Activated T-cell treated with anti-CD3 and anti-CD28 coated beads, Interleukin-2, amount 50 U/mL, for 4 hours (primary cell): ENCODE measurements at regions not wholly inside any gene's neighbourhood (a gene's known extent, or its start where the extent isn't known, plus 50 kb on each side); places are given as distances from the start of the nearest gene placed in this dataset.
"Not testable (repeated sequence)": the region's sequence is repeated elsewhere in the genome, so short reads cannot be mapped to it uniquely, and the experiment has no call there.

Experiments used
- ATAC-seq, 2 donors: fragments of 200-7000 bp; cut with Tn5 transposase; one replicate each; pipeline ENCODE4 v1.10.0; 2021
- DNase-seq: peaks from one replicate; pipeline ENCODE4 v3.0.0-alpha.2; 2020
- H3K27me3 Mint-ChIP-seq: one replicate; pipeline ENCODE4 v1.8.0; 2021; ENCODE audit warnings: low read depth, mixed read lengths
- H3K36me3 Mint-ChIP-seq: one replicate; pipeline ENCODE4 v1.8.0; 2022; ENCODE audit warnings: mixed read lengths; ENCODE audit not compliant: insufficient read depth
- H3K4me1 Mint-ChIP-seq: one replicate; pipeline ENCODE4 v1.8.0; 2021; ENCODE audit warnings: low read depth, mixed read lengths
- H3K4me3 Mint-ChIP-seq: one replicate; pipeline ENCODE4 v1.8.0; 2021; ENCODE audit warnings: mild to moderate bottlenecking, moderate library complexity, mixed read lengths
- H3K9me3 Mint-ChIP-seq: one replicate; pipeline ENCODE4 v1.8.0; 2021; ENCODE audit warnings: mixed read lengths

DNA sequence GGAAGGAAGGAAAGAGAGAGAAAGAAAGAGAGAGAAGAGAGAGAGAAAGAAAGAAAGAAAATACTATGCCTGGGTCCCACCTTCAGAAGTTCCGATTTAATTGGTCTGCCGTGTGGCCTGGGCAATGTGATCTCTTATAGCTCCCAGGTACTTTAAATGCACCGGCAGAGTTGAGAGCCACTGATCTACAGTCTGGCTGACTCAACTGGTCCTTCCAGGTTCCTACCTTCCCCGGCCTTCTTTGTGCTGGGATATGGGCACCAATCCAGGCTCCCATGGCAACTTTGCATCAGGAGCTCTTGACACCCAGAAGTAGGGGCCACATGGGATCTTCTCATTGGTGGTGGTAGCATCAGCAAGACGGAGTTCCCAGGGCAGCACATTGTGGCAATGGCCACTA lies 186.5 kb upstream of the ATP6AP2 start:
- Mint-ChIP-seq H3K4me3 (no peak overlapping the region), H3K9me3 (peaks cover 3% of the 10 kb centered on the region), H3K27me3 (no peaks in the 10 kb centered on the region), H3K36me3 (no peaks in the 10 kb centered on the region), H3K4me1 (no peaks in the 10 kb centered on the region)
- no peak for DNase-seq
- no peak for ATAC-seq

DNA sequence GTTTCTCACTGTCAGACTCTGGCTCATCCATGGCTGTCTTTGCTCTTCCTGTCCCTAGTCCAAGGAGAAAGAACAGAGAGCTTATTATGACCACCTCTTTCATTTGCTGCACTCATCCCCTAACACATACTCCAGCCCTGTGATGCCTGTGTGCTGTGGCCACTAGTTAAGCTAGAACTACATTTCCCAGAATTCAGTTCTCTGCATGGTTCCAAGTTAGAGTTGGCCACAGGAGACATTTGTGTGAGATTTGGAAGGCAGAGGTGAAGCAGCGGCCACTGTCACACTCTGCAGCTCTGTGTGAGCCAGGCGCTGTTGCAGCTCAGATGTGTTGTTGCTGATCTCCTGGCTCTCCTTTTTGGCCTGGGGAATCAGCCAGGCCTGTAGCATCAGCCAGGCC lies 188.2 kb upstream of the ATP6AP2 start:
- H3K27me3 Mint-ChIP-seq = no peaks in the 10 kb centered on the region
- peaks cover 3% of the 10 kb centered on the region for H3K9me3 Mint-ChIP-seq
- ATAC-seq (no peak), DNase-seq (no peak)
- no peaks in the 10 kb centered on the region for H3K36me3 Mint-ChIP-seq
- H3K4me3 Mint-ChIP-seq = no peak overlapping the region
- no peaks in the 10 kb centered on the region for H3K4me1 Mint-ChIP-seq

DNA sequence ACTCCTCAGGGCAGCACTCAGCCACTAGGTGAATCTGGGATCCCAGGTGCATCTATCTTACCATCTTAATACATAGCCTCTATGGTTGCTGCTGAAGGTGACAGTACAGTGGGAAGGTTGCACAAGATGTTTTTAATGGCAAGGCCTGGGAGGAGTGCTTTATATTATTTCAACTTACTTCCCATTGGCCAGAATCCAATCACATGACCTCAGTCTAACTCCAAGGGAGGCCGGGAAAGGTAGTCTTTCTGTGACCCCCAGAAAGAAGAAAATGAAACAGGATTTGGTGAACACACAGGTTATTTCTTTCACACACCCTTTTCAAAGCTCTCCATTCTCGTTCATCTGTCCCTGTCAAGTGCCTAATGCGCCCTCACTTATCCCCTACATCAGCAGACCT lies 189.1 kb upstream of the ATP6AP2 start:
- Mint-ChIP-seq H3K4me3 (no peak overlapping the region), H3K4me1 (no peaks in the 10 kb centered on the region), H3K27me3 (no peaks in the 10 kb centered on the region), H3K36me3 (no peaks in the 10 kb centered on the region), H3K9me3 (no peaks in the 10 kb centered on the region)
- no peak for ATAC-seq
- no peak for DNase-seq

DNA sequence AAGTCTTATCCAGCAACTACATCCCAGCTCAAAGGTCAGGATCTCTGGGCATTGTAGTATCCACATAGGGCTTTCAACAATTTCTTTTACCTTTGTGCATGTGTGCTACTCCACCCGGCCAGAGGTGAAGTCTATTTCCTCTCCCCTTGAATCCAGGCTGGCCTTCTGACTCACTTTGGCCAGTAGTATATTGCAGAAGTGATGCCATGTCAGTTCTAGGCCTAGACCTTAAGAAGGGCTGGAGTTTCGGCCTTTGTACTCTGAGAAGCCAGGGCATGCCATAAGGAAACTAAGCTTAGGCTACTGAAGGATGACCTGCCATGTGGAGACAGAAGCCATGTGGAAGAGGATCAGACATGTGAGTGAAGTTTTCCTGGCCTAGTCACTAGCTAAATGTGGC lies 191.2 kb upstream of the ATP6AP2 start:
- no peaks in the 10 kb centered on the region for H3K27me3 Mint-ChIP-seq
- ATAC-seq (no peak), DNase-seq (no peak)
- no peaks in the 10 kb centered on the region for H3K9me3 Mint-ChIP-seq
- no peak overlapping the region for H3K4me3 Mint-ChIP-seq
- no peaks in the 10 kb centered on the region for H3K36me3 Mint-ChIP-seq
- H3K4me1 Mint-ChIP-seq = no peaks in the 10 kb centered on the region

DNA sequence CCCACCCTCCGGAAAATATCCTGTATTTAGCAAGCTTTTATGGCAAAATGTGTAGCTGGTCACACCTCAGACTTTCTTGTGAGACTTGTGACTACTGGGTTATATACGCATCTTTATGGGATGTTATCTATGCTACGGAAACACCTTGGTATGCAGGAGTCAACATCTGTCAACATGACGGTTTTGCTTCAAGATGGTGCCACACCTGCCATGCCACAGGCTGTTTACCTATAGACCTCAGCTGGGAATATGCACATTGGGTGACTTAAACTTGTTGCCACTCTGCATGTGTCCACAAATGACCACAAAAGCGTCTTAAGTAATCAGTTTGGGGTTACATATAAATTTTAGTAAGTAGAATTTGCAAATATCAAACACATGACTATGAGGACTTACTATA lies 192.3 kb upstream of the ATP6AP2 start:
- no peak overlapping the region for H3K4me3 Mint-ChIP-seq
- DNase-seq (no peak), ATAC-seq (no peak)
- H3K9me3 Mint-ChIP-seq = no peaks in the 10 kb centered on the region
- no peaks in the 10 kb centered on the region for H3K36me3 Mint-ChIP-seq
- no peaks in the 10 kb centered on the region for H3K27me3 Mint-ChIP-seq
- H3K4me1 Mint-ChIP-seq = no peaks in the 10 kb centered on the region

DNA sequence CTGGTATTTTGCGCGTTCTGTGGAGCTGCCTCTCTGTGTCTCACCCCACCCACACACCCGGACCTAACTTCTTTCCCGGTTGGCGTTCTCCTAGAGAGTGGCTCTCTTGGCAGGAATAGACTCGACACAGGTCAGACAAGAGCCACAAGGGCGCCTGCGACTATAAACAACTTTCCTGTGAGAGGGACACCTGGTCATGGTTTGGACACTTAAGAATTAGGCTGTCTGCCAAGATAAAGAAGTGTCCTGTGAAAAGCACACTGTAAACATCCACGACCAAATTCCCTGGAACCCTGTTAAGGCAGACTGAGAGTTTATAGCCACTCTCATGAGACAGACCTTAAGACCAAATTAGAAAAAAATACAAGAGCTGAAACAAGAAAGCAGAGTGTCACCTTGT lies 192.9 kb upstream of the ATP6AP2 start:
- H3K36me3 Mint-ChIP-seq, H3K4me1 Mint-ChIP-seq, H3K27me3 Mint-ChIP-seq, H3K9me3 Mint-ChIP-seq, DNase-seq, ATAC-seq, H3K4me3 Mint-ChIP-seq: not testable (repeated sequence)

DNA sequence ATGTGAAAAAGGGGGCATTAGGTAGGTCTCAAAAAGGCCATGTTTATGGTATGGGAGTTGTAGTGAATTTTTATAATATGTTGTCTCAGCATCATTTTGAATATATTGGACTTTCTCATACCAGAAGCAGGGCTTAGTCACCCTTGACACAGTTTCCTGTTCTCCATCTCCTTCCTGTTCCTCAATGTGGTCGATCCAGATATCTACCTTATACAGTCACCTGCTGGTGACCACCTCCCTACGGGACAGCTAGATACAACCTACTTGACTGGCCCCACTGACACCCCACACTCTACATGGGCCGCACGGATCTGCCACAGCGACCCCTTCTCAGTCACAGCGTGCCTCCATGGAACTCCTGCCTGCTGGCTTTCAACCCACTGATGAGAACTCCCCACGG lies 193.5 kb upstream of the ATP6AP2 start:
- not testable (repeated sequence) for H3K36me3 Mint-ChIP-seq, H3K9me3 Mint-ChIP-seq, H3K27me3 Mint-ChIP-seq, DNase-seq, H3K4me1 Mint-ChIP-seq, H3K4me3 Mint-ChIP-seq, ATAC-seq

DNA sequence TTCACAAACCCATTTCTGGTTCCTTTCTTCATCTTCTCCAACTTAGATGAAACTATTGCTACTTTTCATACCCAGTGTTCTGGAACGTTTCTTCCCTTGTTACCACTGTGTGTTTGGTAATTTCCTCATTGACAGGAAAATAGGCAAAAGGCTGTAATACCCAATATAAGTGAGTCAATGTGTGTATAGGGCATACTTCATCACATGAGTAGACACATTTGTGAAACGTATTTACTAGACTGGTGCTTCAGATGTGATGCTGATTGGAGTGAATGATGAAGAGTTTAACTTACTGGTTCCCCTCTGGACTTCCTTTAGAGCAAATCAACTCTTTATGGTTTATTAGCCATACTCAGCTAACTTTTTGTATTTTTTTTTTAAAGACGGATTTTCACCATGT lies 195.1 kb upstream of the ATP6AP2 start:
- H3K4me3 Mint-ChIP-seq = no peak overlapping the region
- no peaks in the 10 kb centered on the region for H3K9me3 Mint-ChIP-seq
- H3K27me3 Mint-ChIP-seq = no peaks in the 10 kb centered on the region
- no peak for DNase-seq
- no peaks in the 10 kb centered on the region for H3K4me1 Mint-ChIP-seq
- ATAC-seq = no peak
- H3K36me3 Mint-ChIP-seq = no peaks in the 10 kb centered on the region

DNA sequence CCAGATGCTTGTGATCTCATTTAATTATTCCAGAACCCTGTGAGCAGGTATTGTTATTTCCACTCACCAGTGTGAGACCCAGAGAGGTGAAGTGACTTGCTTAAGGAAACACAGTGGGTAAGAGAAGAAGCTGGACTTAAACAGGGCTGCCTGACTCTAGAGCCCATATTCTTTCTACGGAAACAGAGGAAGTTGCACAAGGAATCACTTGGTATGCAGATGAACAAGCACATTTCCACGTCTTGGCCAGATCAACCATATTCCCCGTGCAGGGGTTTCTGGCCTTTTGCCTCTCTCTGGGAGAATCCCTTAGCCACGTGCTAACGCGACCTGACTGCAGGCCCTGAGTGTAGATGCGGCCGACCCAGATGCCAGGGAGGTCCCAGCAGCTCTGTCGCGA lies 195.5 kb upstream of the ATP6AP2 start:
- H3K4me1 Mint-ChIP-seq = no peaks in the 10 kb centered on the region
- no peaks in the 10 kb centered on the region for H3K27me3 Mint-ChIP-seq
- H3K9me3 Mint-ChIP-seq = no peaks in the 10 kb centered on the region
- DNase-seq (no peak), ATAC-seq (no peak)
- no peak overlapping the region for H3K4me3 Mint-ChIP-seq
- H3K36me3 Mint-ChIP-seq = no peaks in the 10 kb centered on the region

DNA sequence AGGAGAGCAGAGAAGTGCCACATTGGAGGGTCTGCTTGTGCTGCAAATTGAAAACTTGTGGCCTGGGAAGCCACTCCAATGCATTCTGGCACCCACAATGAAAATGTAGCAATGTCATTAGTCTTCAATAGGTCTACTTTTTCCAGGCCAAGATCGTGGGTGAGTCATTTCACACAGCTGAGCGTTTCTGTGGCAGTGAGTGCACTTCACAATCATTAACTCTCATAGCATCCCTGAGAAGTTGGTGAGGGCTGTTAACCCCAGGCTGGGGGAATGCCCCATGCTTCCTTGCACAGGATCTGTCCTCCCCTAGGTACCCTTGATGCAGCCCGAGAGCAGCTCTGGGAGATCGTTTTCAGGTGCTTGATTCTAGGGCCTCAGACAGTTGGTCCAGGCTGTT lies 196.8 kb upstream of the ATP6AP2 start:
- ATAC-seq (no peak), DNase-seq (no peak)
- H3K4me1 Mint-ChIP-seq = no peaks in the 10 kb centered on the region
- no peaks in the 10 kb centered on the region for H3K9me3 Mint-ChIP-seq
- no peaks in the 10 kb centered on the region for H3K36me3 Mint-ChIP-seq
- H3K27me3 Mint-ChIP-seq = no peaks in the 10 kb centered on the region
- H3K4me3 Mint-ChIP-seq = no peak overlapping the region

DNA sequence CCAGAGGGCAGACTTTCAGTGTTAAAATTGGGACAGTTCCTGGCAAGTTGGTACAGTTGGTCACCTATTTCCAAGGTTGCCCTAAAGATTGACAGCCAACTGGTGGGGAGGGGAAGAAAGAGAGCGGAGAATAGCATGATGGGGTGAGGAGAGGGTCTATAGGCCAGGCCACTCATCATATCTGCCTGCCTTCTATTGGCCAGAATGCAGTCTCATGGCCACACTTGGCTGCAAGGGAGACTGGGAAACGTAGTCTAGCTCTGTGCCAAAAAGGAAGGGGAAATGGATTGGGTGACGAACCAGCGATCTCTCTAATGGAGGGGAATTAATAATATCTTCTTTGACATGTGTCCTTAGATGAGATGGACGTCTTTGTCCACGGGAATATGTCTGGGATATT lies 197.4 kb upstream of the ATP6AP2 start:
- no peaks in the 10 kb centered on the region for H3K9me3 Mint-ChIP-seq

DNA sequence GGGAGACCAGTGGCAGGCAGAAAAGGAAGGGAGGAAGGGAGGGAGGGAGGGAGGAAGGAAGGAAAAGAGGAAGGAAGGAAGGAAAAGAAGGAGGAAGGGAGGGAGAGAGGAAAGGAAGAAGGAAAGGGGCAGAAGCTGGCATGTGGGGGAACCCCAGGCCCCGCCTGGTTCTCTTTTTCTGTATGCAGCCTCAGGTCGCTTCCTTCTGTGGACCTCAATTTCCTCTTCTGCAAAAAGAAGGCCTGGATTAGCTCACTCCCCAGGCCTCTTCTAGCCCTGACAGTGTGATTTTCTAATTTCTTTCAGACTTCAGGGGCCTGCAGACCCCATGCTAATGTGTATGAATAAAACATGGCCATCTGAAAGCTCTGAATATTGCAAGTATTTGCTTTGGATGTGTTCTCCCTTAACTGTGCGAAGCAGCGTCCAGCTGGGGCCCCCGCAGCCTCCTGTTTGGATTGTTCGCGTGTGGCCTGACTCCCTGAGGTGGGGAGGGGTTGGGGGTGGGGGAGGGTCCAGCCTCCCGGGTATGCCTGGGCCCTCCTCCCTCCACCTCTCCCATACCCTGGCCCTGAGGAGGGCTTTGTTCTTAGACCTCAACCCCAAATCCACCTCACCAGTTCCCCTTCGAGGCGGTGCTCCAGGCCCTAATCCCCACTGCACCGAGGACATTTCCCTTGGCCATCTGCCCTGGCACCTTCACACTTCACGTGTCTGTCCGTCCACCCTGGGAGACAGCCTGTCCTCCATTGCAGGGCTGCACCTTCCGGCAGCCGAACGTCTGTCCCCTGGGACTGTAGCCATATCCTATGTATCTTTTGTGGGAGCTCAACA lies 199.9 kb upstream of the ATP6AP2 start:
- Mint-ChIP-seq H3K4me1 (no peaks in the 10 kb centered on the region), H3K4me3 (no peak overlapping the region), H3K36me3 (no peaks in the 10 kb centered on the region)

More for the DNA sequence above, 197.4 kb upstream of the ATP6AP2 start:
- Mint-ChIP-seq H3K36me3 (no peaks in the 10 kb centered on the region), H3K4me3 (no peak overlapping the region), H3K27me3 (no peaks in the 10 kb centered on the region), H3K4me1 (no peaks in the 10 kb centered on the region)
- no peak for ATAC-seq
- no peak for DNase-seq

DNA sequence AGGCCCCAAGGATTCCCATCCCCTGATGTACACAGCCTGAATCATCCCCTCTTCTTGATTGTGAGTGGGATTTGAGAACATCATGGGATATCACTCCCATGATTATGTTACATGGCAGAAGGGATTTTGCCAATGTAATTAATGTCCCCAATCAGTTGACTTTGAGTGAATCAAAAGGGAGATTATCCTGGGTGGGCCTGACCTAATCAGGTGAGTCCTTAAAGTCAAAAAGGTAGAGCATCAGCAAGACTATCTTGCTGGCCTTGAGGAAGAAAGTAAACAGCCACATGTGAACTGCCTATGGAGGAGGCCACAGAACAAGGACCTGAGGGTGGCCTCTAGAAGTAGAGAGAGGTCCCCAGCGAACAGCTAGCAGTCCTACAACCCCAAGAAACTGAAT lies 203.1 kb upstream of the ATP6AP2 start:
- H3K4me1 Mint-ChIP-seq = no peaks in the 10 kb centered on the region
- ATAC-seq (no peak), DNase-seq (no peak)
- H3K9me3 Mint-ChIP-seq = no peaks in the 10 kb centered on the region
- H3K27me3 Mint-ChIP-seq = no peaks in the 10 kb centered on the region
- no peak overlapping the region for H3K4me3 Mint-ChIP-seq
- H3K36me3 Mint-ChIP-seq = no peaks in the 10 kb centered on the region

More for the DNA sequence above, 199.9 kb upstream of the ATP6AP2 start:
- no peaks in the 10 kb centered on the region for H3K27me3 Mint-ChIP-seq
- no peaks in the 10 kb centered on the region for H3K9me3 Mint-ChIP-seq
- ATAC-seq = no peak
- DNase-seq = no peak

DNA sequence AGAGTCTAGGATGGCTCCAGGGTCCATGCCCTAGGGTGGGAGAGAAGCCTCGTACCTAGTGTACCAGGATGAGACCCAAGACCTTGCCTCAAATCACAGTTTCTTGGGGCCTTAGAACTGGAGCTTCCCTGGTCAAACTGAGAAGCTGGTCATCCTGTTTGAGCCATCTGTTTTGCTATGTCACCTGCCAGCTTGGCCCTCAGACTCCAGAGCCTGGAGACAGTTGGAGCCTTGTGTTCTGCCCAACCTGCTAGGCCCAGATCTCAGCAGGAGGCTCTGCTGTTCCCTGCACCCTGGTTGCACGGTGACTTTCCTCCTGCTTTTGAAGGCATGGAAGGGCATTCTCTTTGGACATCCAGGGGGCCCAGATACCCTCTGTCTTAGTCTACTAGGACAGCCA lies 206.3 kb upstream of the ATP6AP2 start:
- H3K4me3 Mint-ChIP-seq = no peak overlapping the region
- no peaks in the 10 kb centered on the region for H3K27me3 Mint-ChIP-seq
- H3K4me1 Mint-ChIP-seq = no peaks in the 10 kb centered on the region
- H3K9me3 Mint-ChIP-seq = no peaks in the 10 kb centered on the region
- no peaks in the 10 kb centered on the region for H3K36me3 Mint-ChIP-seq
- no peak for ATAC-seq
- no peak for DNase-seq

DNA sequence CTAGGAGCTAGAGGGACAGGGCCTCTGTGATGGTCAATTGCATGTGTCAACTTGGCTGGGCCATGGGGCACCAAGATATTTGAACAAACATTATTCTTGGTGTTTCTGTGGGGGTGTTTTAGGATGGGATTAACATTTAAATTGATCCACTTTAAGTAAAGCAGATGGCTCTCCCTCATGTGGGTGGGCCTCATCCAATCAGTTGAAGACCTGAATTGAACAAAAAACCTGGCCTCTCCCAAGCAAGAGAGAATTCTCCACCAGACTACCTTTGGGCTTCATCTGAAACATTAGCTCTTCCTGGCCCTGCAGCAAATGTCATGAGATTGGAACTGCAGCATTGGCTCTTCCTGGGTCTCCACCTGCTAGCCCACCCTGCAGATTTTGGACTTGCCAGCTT lies 207.1 kb upstream of the ATP6AP2 start:
- H3K4me1 Mint-ChIP-seq = no peaks in the 10 kb centered on the region
- ATAC-seq (no peak), DNase-seq (no peak)
- no peaks in the 10 kb centered on the region for H3K36me3 Mint-ChIP-seq
- H3K4me3 Mint-ChIP-seq = no peak overlapping the region
- H3K27me3 Mint-ChIP-seq = no peaks in the 10 kb centered on the region
- no peaks in the 10 kb centered on the region for H3K9me3 Mint-ChIP-seq

DNA sequence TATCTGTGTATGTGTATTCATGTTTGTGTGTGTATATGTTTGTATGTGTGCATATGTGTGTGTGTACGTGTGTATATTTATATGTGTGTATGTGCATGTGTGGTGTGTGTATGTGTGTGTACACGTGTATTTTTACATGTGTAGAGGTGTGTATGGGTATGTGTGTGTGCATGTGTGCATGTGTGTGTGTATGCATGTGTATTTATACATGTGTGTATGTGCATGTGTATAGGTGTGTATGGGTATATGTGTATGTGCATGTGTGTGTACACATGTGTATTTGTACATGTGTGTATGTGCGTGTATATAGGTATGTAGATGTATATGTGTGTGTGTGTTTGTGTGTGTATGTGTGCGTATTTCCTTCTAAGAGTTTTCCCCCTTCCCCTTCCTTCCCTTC lies 207.7 kb upstream of the ATP6AP2 start:
- Mint-ChIP-seq H3K9me3 (no peaks in the 10 kb centered on the region), H3K27me3 (no peaks in the 10 kb centered on the region), H3K4me1 (no peaks in the 10 kb centered on the region)

More for the DNA sequence above, 207.7 kb upstream of the ATP6AP2 start:
- ATAC-seq = no peak
- H3K4me3 Mint-ChIP-seq = no peak overlapping the region
- no peak for DNase-seq
- H3K36me3 Mint-ChIP-seq = no peaks in the 10 kb centered on the region
